Uterus (tissue), 3 donors: ENCODE measurements at regions not wholly inside any gene's neighbourhood (a gene's known extent, or its start where the extent isn't known, plus 50 kb on each side); places are given as distances from the start of the nearest gene placed in this dataset.
"Not testable (repeated sequence)": the region's sequence is repeated elsewhere in the genome, so short reads cannot be mapped to it uniquely, and the experiment has no call there.

ENCODE experiments used
- DNase-seq, 2 donors: peaks; one replicate each; pipeline ENCODE4 v3.0.0-alpha.2; 2019 to 2020
- H3K27ac ChIP-seq, 2 donors: fragments of 200-600 bp; sonication (generic); 1 replicate in 1 of 2; 2 replicates in 1 of 2; pipeline ENCODE4 v1.5.1; 2016 to 2018
- H3K27me3 ChIP-seq, 2 donors: fragments of 200-600 bp; sonication (generic); one replicate each; pipeline ENCODE4 v1.5.1; 2018 to 2019; ENCODE audit warnings: control low read depth in 1 of 2
- H3K36me3 ChIP-seq, 2 donors: fragments of 200-600 bp; sonication (generic); one replicate each; pipeline ENCODE4 v1.5.1; 2019; ENCODE audit warnings: control low read depth in 1 of 2
- H3K4me1 ChIP-seq, 2 donors: fragments of 200-600 bp; sonication (generic); one replicate each; pipeline ENCODE4 v1.5.1; 2018 to 2019; ENCODE audit warnings: control low read depth in 1 of 2
- H3K4me3 ChIP-seq, 2 donors: fragments of 200-600 bp; sonication (generic); 1 replicate in 1 of 2; 2 replicates in 1 of 2; pipeline ENCODE4 v1.5.1; 2018 to 2019; ENCODE audit warnings: mild to moderate bottlenecking in 1 of 2
- H3K9me3 ChIP-seq, 2 donors: fragments of 200-600 bp; sonication (generic); one replicate each; pipeline ENCODE4 v1.5.1; 2019; ENCODE audit warnings: control low read depth in 1 of 2
- CTCF ChIP-seq, 4 experiments: fragments of 200-600 bp in 2 of 4; fragments of 450-650 bp in 2 of 4; sonication (generic) in 2 of 4; IDR thresholded peaks; one replicate each; pipeline ENCODE4 v1.5.1; 2016 to 2019; ENCODE audit warnings: antibody characterized with exemption in 4 of 4, mild to moderate bottlenecking in 2 of 4, moderate library complexity in 1 of 4
- POLR2A ChIP-seq, 2 donors: fragments of 450-650 bp; IDR thresholded peaks; one replicate each; pipeline ENCODE4 v1.6.1; 2016; ENCODE audit warnings: antibody characterized with exemption in 2 of 2, mild to moderate bottlenecking in 1 of 2, moderate library complexity in 1 of 2
- intact Hi-C: fragments of 100-400 bp; cut with DNase I; formaldehyde crosslinking; loops from one replicate; pipeline ENCODE4 v1.15.1; 2023; ENCODE audit warnings: low total_unique reads
- donor health status: DM: yes; HTN: yes; CAD: no.

- H3K9me3 ChIP-seq: no peaks in the 10 kb centered on the region
- no peak for DNase-seq
- H3K27ac ChIP-seq: no peak overlapping the region
- H3K36me3 ChIP-seq: no peaks in the 10 kb centered on the region
- intact Hi-C loops: no loop called here
- no peak for TF ChIP-seq POLR2A (IDR thresholded peaks at IDR 0.05)
- TF ChIP-seq CTCF (IDR thresholded peaks at IDR 0.05): no peak
- no peaks in the 10 kb centered on the region for H3K27me3 ChIP-seq
- H3K4me1 ChIP-seq: no peaks in the 10 kb centered on the region
- no peak overlapping the region for H3K4me3 ChIP-seq
These were observed 281.0 kb upstream of the EYS start for GRCh38 chr6:65988006-65988405.

GRCh38 chr6:65984089-65984488 is 277.1 kb upstream of the EYS start:
- no peak for TF ChIP-seq POLR2A (IDR thresholded peaks at IDR 0.05)
- no peak for TF ChIP-seq CTCF (IDR thresholded peaks at IDR 0.05)
- H3K36me3 ChIP-seq: no peaks in the 10 kb centered on the region
- no peak overlapping the region for H3K27ac ChIP-seq
- no peaks in the 10 kb centered on the region for H3K4me1 ChIP-seq
- H3K9me3 ChIP-seq: no peaks in the 10 kb centered on the region
- no peak overlapping the region for H3K4me3 ChIP-seq
- intact Hi-C loops: no loop called here
- no peaks in the 10 kb centered on the region for H3K27me3 ChIP-seq
- no peak for DNase-seq

GRCh38 chr6:65979120-65979519 is 272.1 kb upstream of the EYS start:
- no peaks in the 10 kb centered on the region for H3K4me1 ChIP-seq
- H3K27me3 ChIP-seq: no peaks in the 10 kb centered on the region
- TF ChIP-seq POLR2A (IDR thresholded peaks at IDR 0.05) (no peak), CTCF (IDR thresholded peaks at IDR 0.05) (no peak)
- no peaks in the 10 kb centered on the region for H3K9me3 ChIP-seq
- H3K27ac ChIP-seq: no peak overlapping the region
- intact Hi-C loops: no loop called here
- H3K36me3 ChIP-seq: no peaks in the 10 kb centered on the region
- DNase-seq: no peak
- H3K4me3 ChIP-seq: no peak overlapping the region

- H3K27ac ChIP-seq, H3K4me3 ChIP-seq, intact Hi-C loops, DNase-seq, H3K27me3 ChIP-seq, H3K4me1 ChIP-seq, H3K9me3 ChIP-seq, H3K36me3 ChIP-seq: not testable (repeated sequence)
These were observed 264.2 kb upstream of the EYS start for GRCh38 chr6:65971252-65971651.

GRCh38 chr6:65964261-65964660 is 257.2 kb upstream of the EYS start:
- H3K36me3 ChIP-seq: no peaks in the 10 kb centered on the region
- TF ChIP-seq POLR2A (IDR thresholded peaks at IDR 0.05) (no peak), CTCF (IDR thresholded peaks at IDR 0.05) (no peak)

GRCh38 chr6:65955034-65955433 is 248.0 kb upstream of the EYS start:
- intact Hi-C loops: no loop called here
- DNase-seq: no peak
- H3K4me3 ChIP-seq: no peak overlapping the region
- no peaks in the 10 kb centered on the region for H3K36me3 ChIP-seq
- no peaks in the 10 kb centered on the region for H3K9me3 ChIP-seq
- TF ChIP-seq POLR2A (IDR thresholded peaks at IDR 0.05) (no peak), CTCF (IDR thresholded peaks at IDR 0.05) (no peak)
- H3K27me3 ChIP-seq: no peaks in the 10 kb centered on the region
- H3K4me1 ChIP-seq: no peaks in the 10 kb centered on the region
- H3K27ac ChIP-seq: no peak overlapping the region

More at GRCh38 chr6:65964261-65964660, 257.2 kb upstream of the EYS start:
- DNase-seq: no peak
- Histone ChIP-seq H3K9me3 (no peaks in the 10 kb centered on the region), H3K27me3 (no peaks in the 10 kb centered on the region), H3K4me1 (no peaks in the 10 kb centered on the region), H3K27ac (no peak overlapping the region), H3K4me3 (no peak overlapping the region)
- intact Hi-C loops: no loop called here
